ENCODE measurements at regions not wholly inside any gene's neighbourhood (a gene's known extent, or its start where the extent isn't known, plus 50 kb on each side); places are given as distances from the start of the nearest gene placed in this dataset.

DNA sequence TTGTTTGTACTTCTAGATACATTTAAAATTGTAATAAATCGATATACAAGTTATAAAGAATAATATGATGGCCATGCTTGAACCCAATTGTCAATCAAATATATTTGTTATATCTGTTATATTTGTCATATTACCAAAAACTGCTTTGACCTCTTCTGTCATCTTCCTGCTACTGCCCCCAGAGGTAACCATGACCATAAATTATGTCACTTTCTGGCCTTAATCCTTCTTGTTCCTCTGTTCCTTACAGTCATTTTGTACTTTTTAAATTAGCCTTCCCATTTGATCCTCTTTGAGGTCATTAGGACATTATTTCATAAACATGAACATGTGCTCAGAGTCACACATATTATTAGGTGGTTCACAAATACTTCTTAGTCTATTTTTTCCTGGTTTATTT, 124.7 kb downstream of the HFE start:
- H3K4me3 ChIP-seq (ENCODE audit: low read depth, low read length) = no peak overlapping the region
- DNase-seq (ENCODE audit: low read depth) = no peak
- TF ChIP-seq, protein P1, sequence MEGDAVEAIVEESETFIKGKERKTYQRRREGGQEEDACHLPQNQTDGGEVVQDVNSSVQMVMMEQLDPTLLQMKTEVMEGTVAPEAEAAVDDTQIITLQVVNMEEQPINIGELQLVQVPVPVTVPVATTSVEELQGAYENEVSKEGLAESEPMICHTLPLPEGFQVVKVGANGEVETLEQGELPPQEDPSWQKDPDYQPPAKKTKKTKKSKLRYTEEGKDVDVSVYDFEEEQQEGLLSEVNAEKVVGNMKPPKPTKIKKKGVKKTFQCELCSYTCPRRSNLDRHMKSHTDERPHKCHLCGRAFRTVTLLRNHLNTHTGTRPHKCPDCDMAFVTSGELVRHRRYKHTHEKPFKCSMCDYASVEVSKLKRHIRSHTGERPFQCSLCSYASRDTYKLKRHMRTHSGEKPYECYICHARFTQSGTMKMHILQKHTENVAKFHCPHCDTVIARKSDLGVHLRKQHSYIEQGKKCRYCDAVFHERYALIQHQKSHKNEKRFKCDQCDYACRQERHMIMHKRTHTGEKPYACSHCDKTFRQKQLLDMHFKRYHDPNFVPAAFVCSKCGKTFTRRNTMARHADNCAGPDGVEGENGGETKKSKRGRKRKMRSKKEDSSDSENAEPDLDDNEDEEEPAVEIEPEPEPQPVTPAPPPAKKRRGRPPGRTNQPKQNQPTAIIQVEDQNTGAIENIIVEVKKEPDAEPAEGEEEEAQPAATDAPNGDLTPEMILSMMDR (IDR thresholded peaks at IDR 0.05; ENCODE audit: control insufficient read depth, extremely low read depth, insufficient read depth) = no peak

DNA sequence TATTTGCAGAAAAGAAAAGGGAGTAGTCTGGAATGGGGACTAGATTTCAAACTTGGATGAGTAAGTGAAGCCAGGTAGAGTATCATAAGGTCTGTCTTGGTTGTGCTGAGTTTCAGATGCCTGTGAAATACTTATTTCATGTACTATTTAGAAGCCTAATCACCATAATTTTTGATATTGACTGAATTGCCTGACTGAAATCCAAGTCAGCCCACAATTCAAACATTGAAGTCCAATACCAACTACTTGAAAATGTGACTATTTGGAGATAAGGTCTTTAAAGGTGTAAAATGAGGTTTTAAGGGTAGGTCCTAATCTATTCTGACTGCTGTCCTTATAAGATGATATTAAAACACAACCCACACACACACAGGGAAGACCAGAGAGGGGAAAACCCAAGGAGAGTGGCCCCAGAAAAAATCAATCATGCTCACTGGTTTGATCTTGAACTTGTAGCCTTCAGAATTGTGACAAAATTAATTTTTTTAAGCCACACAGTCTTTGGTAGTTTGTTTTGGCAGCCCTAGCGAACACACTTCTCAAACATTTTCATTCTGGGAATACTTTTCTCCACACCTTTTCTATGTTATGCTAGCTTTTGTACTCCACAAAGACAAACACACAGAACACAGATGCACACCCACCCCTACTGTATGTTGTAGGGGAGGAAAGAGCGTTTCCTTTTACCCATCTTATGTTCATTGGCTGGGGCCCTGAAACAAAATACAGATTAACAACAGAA, 126.3 kb downstream of the HFE start:
- DNase-seq (ENCODE audit: low read depth) = no peak
- TF ChIP-seq, protein P1 (IDR thresholded peaks at IDR 0.05; ENCODE audit: control insufficient read depth, extremely low read depth, insufficient read depth) = no peak
- no peak overlapping the region for H3K4me3 ChIP-seq (ENCODE audit: low read depth, low read length)

DNA sequence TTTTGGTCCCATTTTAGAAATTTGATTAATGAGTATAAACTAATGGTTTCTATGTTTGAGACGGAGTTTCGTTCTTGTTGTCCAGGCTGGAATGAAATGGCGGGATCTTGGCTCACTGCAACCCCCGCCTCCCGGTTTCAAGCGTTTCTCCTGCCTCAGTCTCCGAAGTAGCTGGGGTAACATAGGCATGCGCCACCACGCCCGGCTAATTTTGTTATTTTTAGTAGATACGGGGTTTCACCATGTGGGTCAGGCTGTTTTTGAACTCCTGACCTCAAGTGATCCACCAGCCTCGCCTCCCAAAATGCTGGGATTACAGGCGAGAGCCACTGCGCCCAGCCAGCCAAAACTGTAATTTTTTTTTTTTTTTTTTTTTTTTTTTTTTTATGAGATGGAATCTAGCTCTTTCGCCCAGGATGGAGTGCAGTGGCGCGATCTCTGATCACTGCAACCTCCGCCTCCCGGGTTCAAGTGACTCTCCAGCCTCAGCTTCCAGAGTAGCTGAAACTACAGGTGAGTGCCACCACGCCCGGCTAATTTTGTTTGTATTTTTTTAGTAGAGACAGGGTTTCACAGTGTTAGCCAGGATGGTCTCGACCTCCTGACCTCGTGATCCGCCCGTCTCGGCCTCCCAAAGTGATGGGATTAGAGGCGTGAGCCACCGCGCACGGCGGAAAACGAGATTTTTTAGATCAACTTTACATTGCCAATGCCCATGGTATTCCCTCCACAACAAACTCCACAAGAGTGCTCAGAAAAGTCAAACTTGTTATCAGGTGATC, 127.8 kb downstream of the HFE start:
- no peak for DNase-seq (ENCODE audit: low read depth)
- peak overlapping the region; percentile 57 for H3K4me3 ChIP-seq (ENCODE audit: low read depth, low read length)
- TF ChIP-seq, protein P1 (IDR thresholded peaks at IDR 0.05; ENCODE audit: control insufficient read depth, extremely low read depth, insufficient read depth) = no peak

DNA sequence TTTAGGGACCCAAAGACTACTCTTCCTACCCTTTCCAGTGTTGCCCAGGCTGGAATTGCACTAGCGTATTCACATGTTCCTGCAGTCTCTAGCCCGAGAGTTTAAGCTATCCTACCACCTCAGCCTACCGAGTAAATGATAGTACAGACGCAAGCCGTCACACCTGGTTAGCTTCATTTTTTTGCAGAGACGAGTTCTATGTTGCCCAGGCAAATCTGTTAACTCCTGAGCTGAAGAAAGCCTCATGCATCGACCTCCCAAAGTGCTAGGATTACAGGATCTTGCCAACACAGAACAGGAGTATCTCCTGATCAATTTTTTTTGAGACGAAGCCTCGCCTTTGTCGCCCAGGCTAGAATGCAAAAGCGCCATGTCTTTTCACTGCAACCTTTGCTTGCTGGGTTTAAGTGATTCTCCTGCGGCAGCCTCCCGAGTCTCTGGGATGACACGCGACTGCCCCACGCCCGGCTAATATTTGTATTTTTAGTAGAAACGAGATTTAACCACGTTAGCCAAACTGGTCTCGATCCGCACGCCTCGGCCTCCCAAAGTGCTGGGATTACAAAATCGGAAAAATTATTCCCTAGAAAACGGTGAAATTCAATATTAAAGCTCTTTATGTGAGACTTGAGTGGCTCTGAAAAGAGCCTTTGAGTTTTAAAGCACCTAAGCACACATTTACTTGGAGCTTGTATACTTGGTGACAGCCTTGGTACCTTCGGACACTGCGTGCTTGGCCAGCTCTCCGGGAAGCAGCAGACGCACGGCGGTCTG, 128.5 kb downstream of the HFE start:
- H3K4me3 ChIP-seq (ENCODE audit: low read depth, low read length) = peak overlapping the region; percentile 57
- DNase-seq (ENCODE audit: low read depth) = no peak
- TF ChIP-seq, protein P1 (IDR thresholded peaks at IDR 0.05; ENCODE audit: control insufficient read depth, extremely low read depth, insufficient read depth) = no peak

DNA sequence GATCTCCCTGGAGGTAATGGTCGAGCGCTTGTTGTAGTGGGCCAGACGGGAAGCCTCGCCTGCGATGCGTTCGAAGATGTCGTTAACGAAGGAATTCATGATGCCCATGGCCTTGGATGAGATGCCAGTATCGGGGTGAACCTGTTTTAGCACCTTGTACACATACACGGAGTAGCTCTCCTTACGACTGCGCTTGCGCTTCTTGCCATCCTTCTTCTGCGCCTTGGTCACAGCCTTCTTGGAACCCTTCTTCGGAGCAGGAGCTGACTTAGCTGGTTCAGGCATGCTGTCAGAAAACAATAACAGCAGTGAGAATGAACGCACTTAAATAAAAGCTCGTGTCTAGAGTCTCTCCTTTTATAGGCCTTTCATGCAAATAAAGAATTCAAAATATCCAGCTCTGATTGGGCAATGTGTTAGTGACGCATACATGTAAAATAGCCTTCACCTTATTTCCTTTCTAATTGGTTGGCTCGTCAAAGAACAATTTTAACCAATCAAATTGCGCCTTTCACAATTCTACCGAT, 129.2 kb downstream of the HFE start:
- TF ChIP-seq, protein P1 (IDR thresholded peaks at IDR 0.05; ENCODE audit: control insufficient read depth, extremely low read depth, insufficient read depth) = no peak
- peak overlapping the region; percentile 57 for H3K4me3 ChIP-seq (ENCODE audit: low read depth, low read length)
- DNase-seq (ENCODE audit: low read depth) = peak; percentile 92

DNA sequence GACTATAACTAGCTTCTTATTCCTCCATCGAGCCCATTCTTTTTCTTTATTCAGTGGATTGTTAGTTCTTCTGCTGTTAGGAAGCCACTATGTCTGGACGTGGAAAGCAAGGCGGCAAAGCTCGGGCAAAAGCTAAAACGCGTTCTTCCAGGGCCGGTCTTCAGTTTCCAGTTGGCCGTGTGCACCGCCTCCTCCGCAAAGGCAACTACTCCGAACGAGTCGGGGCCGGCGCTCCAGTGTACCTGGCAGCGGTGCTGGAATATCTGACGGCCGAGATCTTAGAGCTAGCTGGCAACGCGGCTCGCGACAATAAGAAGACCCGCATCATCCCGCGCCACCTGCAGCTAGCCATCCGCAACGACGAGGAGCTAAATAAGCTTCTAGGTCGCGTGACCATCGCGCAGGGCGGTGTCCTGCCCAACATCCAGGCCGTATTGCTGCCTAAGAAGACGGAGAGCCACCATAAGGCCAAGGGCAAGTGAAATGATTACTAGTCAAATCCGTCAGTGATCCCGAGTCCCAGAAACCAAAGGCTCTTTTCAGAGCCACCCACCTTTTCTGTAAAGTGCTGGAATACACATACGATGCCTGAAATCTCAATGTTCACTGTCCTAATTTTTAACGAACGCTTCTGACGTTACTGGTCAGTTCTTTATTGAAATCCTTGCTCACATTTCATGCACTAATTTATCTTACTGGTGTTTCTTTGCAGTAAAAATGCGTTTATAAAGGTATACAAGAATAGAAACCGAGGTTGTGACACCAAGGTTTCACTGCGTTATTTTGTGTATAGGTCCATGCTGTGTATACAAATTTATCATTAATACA, 129.9 kb downstream of the HFE start:
- TF ChIP-seq, protein P1 (IDR thresholded peaks at IDR 0.05; ENCODE audit: control insufficient read depth, extremely low read depth, insufficient read depth) = peak; percentile 32
- H3K4me3 ChIP-seq (ENCODE audit: low read depth, low read length) = peak overlapping the region; percentile 57
- no peak for DNase-seq (ENCODE audit: low read depth)

All from LNCaP clone FGC (cell line).